ENCODE measurements at regions not wholly inside any gene's neighbourhood (a gene's known extent, or its start where the extent isn't known, plus 50 kb on each side); places are given as distances from the start of the nearest gene placed in this dataset.

GRCh38 chr6:23114812-23115504, 545.6 kb downstream of the HDGFL1 start:
- TF ChIP-seq CTCF (IDR thresholded peaks at IDR 0.05), result no peak
- no peak for TF ChIP-seq POLR2A (IDR thresholded peaks at IDR 0.05)

Data from thyroid gland (tissue), 4 donors.